PFSK-1 (cell line): ENCODE measurements at regions not wholly inside any gene's neighbourhood (a gene's known extent, or its start where the extent isn't known, plus 50 kb on each side); places are given as distances from the start of the nearest gene placed in this dataset.

Experiments
- FOXP2 ChIP-seq: optimal IDR thresholded peaks from 2 replicates; pipeline ENCODE3; 2011; ENCODE audit warnings: borderline replicate concordance, control low read depth, inconsistent platforms; ENCODE audit not compliant: insufficient read depth; ENCODE audit errors: extremely low read length, extremely low read depth
- POLR2AphosphoS5 ChIP-seq: IDR thresholded peaks from 2 replicates; pipeline ENCODE4 v1.6.1; 2012; ENCODE audit warnings: low read depth, mild to moderate bottlenecking, control low read depth, low read length, moderate library complexity
- REST ChIP-seq, 2 experiments: IDR thresholded peaks; 2 replicates each; pipeline versions ENCODE4 v1.6.1 to v1.8.0; 2011 to 2012; ENCODE audit warnings: low read depth in 2 of 2, low read length in 2 of 2, control low read depth in 1 of 2, inconsistent platforms in 1 of 2, mild to moderate bottlenecking in 1 of 2, moderate library complexity in 1 of 2; ENCODE audit not compliant: insufficient read depth in 1 of 2
- SIN3A ChIP-seq: IDR thresholded peaks from 2 replicates; pipeline ENCODE4 v1.6.1; 2012; ENCODE audit warnings: mild to moderate bottlenecking, low read length, moderate library complexity, borderline replicate concordance; ENCODE audit not compliant: insufficient read depth
- TAF1 ChIP-seq: IDR thresholded peaks from 2 replicates; pipeline ENCODE4 v1.6.1; 2012; ENCODE audit warnings: low read length, control low read depth, borderline replicate concordance; ENCODE audit not compliant: insufficient read depth

GRCh38 chr1:80668372-80668771 lies 1132.4 kb upstream of the ADGRL2 start:
- TF ChIP-seq SIN3A (no peak), POLR2AphosphoS5 (no peak)

DNA sequence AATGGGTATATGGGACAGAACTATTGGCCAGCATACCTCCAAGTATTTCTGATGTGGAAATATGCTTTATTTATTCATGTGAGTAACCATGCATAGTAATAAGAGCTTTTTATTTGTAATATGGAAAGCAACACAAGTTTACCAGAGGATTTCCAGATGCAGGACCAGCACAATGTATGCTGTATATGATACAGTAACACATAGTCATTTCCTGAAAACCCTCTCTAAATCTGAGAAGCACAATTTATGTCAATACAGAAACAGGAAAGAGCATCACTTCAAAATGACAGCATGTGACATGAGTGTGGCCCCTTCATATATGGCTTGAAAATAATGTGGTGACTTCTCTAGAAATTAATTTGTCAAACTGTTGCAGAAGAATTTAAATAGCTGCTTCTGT lies 1134.7 kb upstream of the ADGRL2 start:
- TF ChIP-seq TAF1 = no peak

DNA sequence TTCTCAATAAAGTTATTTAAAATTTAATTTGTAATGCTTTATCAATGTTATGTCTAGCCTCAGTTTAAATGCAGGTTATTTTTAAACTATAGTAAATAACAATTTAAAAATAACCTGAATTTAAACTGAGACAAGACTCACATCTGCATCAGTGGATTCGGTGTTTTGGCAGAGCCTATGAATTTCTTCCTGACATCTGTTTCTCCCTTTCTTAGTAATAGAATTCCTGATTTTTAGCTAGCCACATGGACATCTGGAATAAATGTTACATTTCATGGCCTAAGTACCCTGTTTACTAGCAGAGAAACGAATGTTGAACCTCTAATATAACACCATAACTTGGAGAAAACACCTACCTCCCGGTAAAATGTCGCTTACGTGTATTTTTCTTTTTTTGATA lies 1141.6 kb upstream of the ADGRL2 start:
- TF ChIP-seq POLR2AphosphoS5 (no peak), SIN3A (no peak), FOXP2 (no peak)

DNA sequence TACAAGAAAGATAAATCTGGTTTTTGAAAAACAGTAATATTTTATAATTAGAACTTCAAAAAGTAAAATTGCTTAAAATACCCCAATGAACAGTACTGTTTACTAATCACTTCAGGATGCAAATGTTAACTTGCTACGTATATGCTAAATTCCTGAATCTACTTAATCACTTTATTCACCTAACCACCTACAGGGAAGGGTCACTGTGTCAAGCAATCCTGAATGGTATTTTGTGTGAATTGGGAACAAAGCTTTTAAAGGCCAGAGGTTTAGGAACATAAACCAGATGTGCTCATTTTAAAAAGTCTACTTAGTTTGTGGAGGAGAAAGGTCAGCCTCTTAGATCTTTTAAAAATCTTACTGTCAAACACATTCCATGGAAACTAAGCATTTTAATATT lies 1143.0 kb upstream of the ADGRL2 start:
- TF ChIP-seq FOXP2 (no peak), SIN3A (no peak), POLR2AphosphoS5 (no peak), REST (IDR thresholded peaks at IDR 0.05; ENCODE audit: insufficient read depth in 1 of 2, low read depth in 2 of 2, low read length in 2 of 2) (no peak), TAF1 (no peak)

GRCh38 chr1:80657044-80657643 lies 1143.6 kb upstream of the ADGRL2 start:
- TF ChIP-seq POLR2AphosphoS5 (no peak), TAF1 (no peak), REST (IDR thresholded peaks at IDR 0.05; ENCODE audit: insufficient read depth in 1 of 2, low read depth in 2 of 2, low read length in 2 of 2) (no peak), FOXP2 (no peak)

DNA sequence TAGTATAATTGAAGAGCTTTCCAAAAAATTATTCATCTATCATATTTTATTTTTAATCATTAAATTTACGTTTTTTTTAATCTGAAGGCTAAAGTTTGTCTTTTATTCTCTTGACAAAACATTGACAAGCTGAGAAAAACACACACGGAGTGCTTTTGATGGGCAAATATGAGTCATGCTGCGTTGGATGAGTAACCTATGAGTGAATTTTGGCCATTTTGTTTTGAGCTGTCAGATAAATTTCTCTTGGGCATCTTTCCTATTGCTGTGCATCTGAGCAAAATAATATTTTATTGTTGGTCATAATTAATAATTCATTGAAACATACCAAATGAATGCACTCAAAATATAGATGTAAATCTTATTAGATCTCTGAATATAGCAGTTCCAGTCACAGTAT lies 1144.1 kb upstream of the ADGRL2 start:
- TF ChIP-seq POLR2AphosphoS5 (no peak), SIN3A (no peak), FOXP2 (no peak), REST (IDR thresholded peaks at IDR 0.05; ENCODE audit: insufficient read depth in 1 of 2, low read depth in 2 of 2, low read length in 2 of 2) (no peak), TAF1 (no peak)

GRCh38 chr1:80656014-80656636 lies 1144.6 kb upstream of the ADGRL2 start:
- TF ChIP-seq SIN3A (no peak), REST (IDR thresholded peaks at IDR 0.05; ENCODE audit: insufficient read depth in 1 of 2, low read depth in 2 of 2, low read length in 2 of 2) (no peak), FOXP2 (no peak), POLR2AphosphoS5 (no peak)
